ENCODE measurements at regions not wholly inside any gene's neighbourhood (a gene's known extent, or its start where the extent isn't known, plus 50 kb on each side); places are given as distances from the start of the nearest gene placed in this dataset.

DNA sequence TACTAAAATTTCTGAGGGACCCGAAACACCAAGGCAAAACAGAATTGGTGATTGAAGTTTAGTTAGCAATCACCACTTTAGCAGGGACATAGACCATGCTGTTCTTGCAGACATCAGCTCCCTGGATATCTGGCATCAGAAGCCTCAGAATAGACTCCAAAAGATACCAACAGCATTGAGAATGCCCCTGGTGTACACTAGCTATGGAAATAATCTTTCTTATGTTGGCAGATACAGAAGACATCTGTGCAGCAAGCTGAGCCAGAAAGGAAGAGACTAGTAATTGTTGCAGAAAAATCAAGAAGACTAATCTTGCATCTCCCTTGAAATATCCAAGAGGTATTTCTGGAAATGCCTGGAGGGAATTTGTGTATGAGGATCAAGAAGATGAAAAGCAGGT lies 521.6 kb downstream of the TRHDE start:
- Histone ChIP-seq H4K20me1 (ENCODE audit: insufficient read depth, low read length) (no peaks in the 10 kb centered on the region), H3K4me1 (ENCODE audit: low read length) (no peaks in the 10 kb centered on the region), H3K9me3 (replicated peaks; ENCODE audit: insufficient read depth, low read length) (no peaks in the 10 kb centered on the region), H2AFZ (ENCODE audit: low read length) (no peak overlapping the region), H3K36me3 (replicated peaks; ENCODE audit: insufficient read depth, low read length) (no peaks in the 10 kb centered on the region; the same call in 1 of the 2 replicates), H3K4me2 (ENCODE audit: low read depth, low read length) (no peak overlapping the region), H3K4me3 (ENCODE audit: low read length) (no peak overlapping the region), H3K9ac (ENCODE audit: low read length) (no peak overlapping the region), H3K27ac (ENCODE audit: low read length) (no peak overlapping the region), H3K9me2 (replicated peaks; ENCODE audit: insufficient read depth, low read length) (no peaks in the 10 kb centered on the region), H3K79me2 (ENCODE audit: low read length) (no peaks in the 10 kb centered on the region), H3K27me3 (replicated peaks; ENCODE audit: insufficient read depth, low read length) (no peaks in the 10 kb centered on the region), H3F3A (ENCODE audit: insufficient read depth, low read length) (no peaks in the 10 kb centered on the region)
- DNase-seq, result no peak
- TF ChIP-seq EZH2 (optimal IDR thresholded peaks at IDR 0.05; ENCODE audit: low read depth, low read length) (no peak), CTCF (IDR thresholded peaks at IDR 0.05; ENCODE audit: low read length) (no peak), EZH2phosphoT487 (IDR thresholded peaks at IDR 0.05; ENCODE audit: low read length) (no peak)

DNA sequence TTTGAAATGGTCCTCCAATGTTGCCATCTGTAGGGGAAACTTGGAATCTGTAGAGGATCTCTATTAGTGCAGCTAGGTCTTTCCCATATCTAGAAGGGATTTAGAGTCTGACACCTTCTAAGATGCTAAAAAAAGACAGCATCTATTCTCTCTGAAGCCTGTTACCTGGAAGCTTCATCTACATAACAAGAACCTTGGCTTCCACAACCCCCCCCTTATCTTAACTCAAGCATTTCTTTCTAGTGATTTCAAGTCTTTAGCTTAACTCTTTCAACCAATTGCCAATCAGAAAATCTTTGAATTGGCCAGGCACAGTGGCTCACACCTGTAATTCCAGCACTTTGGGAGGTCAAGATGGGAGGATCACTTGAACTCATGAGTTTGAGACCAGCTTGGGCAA lies 543.3 kb downstream of the TRHDE start:
- TF ChIP-seq EZH2 (optimal IDR thresholded peaks at IDR 0.05; ENCODE audit: low read depth, low read length), result no peak
- TF ChIP-seq CTCF (IDR thresholded peaks at IDR 0.05; ENCODE audit: low read length), result no peak
- TF ChIP-seq EZH2phosphoT487 (IDR thresholded peaks at IDR 0.05; ENCODE audit: low read length), result no peak
- Histone ChIP-seq H4K20me1 (ENCODE audit: insufficient read depth, low read length) (no peaks in the 10 kb centered on the region), H3K4me3 (ENCODE audit: low read length) (no peak overlapping the region)

GRCh38 chr12:72828662-72829324 lies 556.6 kb downstream of the TRHDE start:
- no peaks in the 10 kb centered on the region for H3K9me3 ChIP-seq (replicated peaks; ENCODE audit: insufficient read depth, low read length)
- H3F3A ChIP-seq (ENCODE audit: insufficient read depth, low read length), result no peaks in the 10 kb centered on the region
- no peak for TF ChIP-seq EZH2 (optimal IDR thresholded peaks at IDR 0.05; ENCODE audit: low read depth, low read length)
- no peak for TF ChIP-seq EZH2phosphoT487 (IDR thresholded peaks at IDR 0.05; ENCODE audit: low read length)
- no peak for TF ChIP-seq CTCF (IDR thresholded peaks at IDR 0.05; ENCODE audit: low read length)
- H2AFZ ChIP-seq (ENCODE audit: low read length), result no peak overlapping the region
- no peak overlapping the region for H3K4me3 ChIP-seq (ENCODE audit: low read length)
- H3K27ac ChIP-seq (ENCODE audit: low read length), result no peak overlapping the region
- H3K36me3 ChIP-seq (replicated peaks; ENCODE audit: insufficient read depth, low read length), result no peaks in the 10 kb centered on the region
- no peaks in the 10 kb centered on the region for H4K20me1 ChIP-seq (ENCODE audit: insufficient read depth, low read length)
- H3K79me2 ChIP-seq (ENCODE audit: low read length), result no peaks in the 10 kb centered on the region
- no peaks in the 10 kb centered on the region for H3K9me2 ChIP-seq (replicated peaks; ENCODE audit: insufficient read depth, low read length)
- no peaks in the 10 kb centered on the region for H3K4me1 ChIP-seq (ENCODE audit: low read length)
- no peaks in the 10 kb centered on the region for H3K27me3 ChIP-seq (replicated peaks; ENCODE audit: insufficient read depth, low read length)
- DNase-seq, result no peak
- no peak overlapping the region for H3K9ac ChIP-seq (ENCODE audit: low read length)
- H3K4me2 ChIP-seq (ENCODE audit: low read depth, low read length), result no peak overlapping the region

More for the DNA sequence above, 543.3 kb downstream of the TRHDE start:
- Histone ChIP-seq H3K9me3 (replicated peaks; ENCODE audit: insufficient read depth, low read length) (no peaks in the 10 kb centered on the region), H3K4me2 (ENCODE audit: low read depth, low read length) (no peak overlapping the region), H3K36me3 (replicated peaks; ENCODE audit: insufficient read depth, low read length) (no peaks in the 10 kb centered on the region), H3F3A (ENCODE audit: insufficient read depth, low read length) (no peaks in the 10 kb centered on the region), H3K9ac (ENCODE audit: low read length) (no peak overlapping the region), H3K27me3 (replicated peaks; ENCODE audit: insufficient read depth, low read length) (no peaks in the 10 kb centered on the region), H3K9me2 (replicated peaks; ENCODE audit: insufficient read depth, low read length) (no peaks in the 10 kb centered on the region), H3K27ac (ENCODE audit: low read length) (no peak overlapping the region), H2AFZ (ENCODE audit: low read length) (no peak overlapping the region), H3K79me2 (ENCODE audit: low read length) (no peaks in the 10 kb centered on the region), H3K4me1 (ENCODE audit: low read length) (no peaks in the 10 kb centered on the region)
- no peak for DNase-seq

Data from MM.1S (cell line).